Progenitor cell of endocrine pancreas (in vitro differentiated cells): ENCODE measurements at regions not wholly inside any gene's neighbourhood (a gene's known extent, or its start where the extent isn't known, plus 50 kb on each side); places are given as distances from the start of the nearest gene placed in this dataset.

ENCODE experiments used
- DNase-seq: peaks from one replicate; pipeline ENCODE4 v3.0.0; 2021; ENCODE audit warnings: low spot score; ENCODE audit not compliant: unreplicated experiment
- H3K27ac Mint-ChIP-seq: 2 replicates; pipeline ENCODE4 v1.8.0; 2021; ENCODE audit warnings: mild to moderate bottlenecking, moderate library complexity, mixed read lengths
- H3K27me3 Mint-ChIP-seq: 2 replicates; pipeline ENCODE4 v1.8.0; 2021; ENCODE audit warnings: mixed read lengths
- H3K36me3 Mint-ChIP-seq: 2 replicates; pipeline ENCODE4 v1.8.0; 2022; ENCODE audit warnings: mixed read lengths; ENCODE audit not compliant: insufficient read depth
- H3K4me1 Mint-ChIP-seq: 2 replicates; pipeline ENCODE4 v1.8.0; 2021; ENCODE audit warnings: low read depth, mixed read lengths
- H3K4me3 Mint-ChIP-seq: 2 replicates; pipeline ENCODE4 v1.8.0; 2021; ENCODE audit warnings: low read depth, mild to moderate bottlenecking, moderate library complexity, mixed read lengths
- H3K9me3 Mint-ChIP-seq: 2 replicates; pipeline ENCODE4 v1.8.0; 2021; ENCODE audit warnings: low read depth, mixed read lengths
- TF ChIP-seq, protein P1 (sequence below): fragments of 200-600 bp; sonication (generic); IDR thresholded peaks from one replicate; pipeline ENCODE4 v1.5.0; 2021; ENCODE audit warnings: antibody characterized with exemption, mild to moderate bottlenecking; ENCODE audit not compliant: unreplicated experiment

DNA sequence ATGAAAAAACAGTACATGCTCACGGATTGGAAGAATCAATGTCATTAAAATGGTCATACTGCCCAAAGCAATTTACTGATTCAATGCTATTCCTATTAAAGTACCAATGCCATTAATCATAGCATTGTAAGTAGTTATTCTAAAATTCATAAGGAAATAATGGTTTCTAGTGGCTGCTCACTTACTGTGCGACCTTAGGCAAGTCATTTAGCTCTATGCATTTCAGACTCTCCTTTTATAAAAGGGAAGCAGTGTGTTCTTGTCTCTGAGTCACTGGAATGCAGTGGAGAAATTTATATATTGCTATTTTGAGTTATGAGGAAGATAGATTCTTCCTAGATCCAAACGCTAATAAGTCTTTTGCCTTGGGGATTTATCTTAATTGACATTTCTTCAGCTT, 174.8 kb downstream of the KCNA4 start:
- H3K9me3 Mint-ChIP-seq, result no peaks in the 10 kb centered on the region
- H3K36me3 Mint-ChIP-seq, result no peaks in the 10 kb centered on the region
- H3K4me1 Mint-ChIP-seq, result no peaks in the 10 kb centered on the region
- no peaks in the 10 kb centered on the region for H3K27me3 Mint-ChIP-seq
- TF ChIP-seq, protein P1, sequence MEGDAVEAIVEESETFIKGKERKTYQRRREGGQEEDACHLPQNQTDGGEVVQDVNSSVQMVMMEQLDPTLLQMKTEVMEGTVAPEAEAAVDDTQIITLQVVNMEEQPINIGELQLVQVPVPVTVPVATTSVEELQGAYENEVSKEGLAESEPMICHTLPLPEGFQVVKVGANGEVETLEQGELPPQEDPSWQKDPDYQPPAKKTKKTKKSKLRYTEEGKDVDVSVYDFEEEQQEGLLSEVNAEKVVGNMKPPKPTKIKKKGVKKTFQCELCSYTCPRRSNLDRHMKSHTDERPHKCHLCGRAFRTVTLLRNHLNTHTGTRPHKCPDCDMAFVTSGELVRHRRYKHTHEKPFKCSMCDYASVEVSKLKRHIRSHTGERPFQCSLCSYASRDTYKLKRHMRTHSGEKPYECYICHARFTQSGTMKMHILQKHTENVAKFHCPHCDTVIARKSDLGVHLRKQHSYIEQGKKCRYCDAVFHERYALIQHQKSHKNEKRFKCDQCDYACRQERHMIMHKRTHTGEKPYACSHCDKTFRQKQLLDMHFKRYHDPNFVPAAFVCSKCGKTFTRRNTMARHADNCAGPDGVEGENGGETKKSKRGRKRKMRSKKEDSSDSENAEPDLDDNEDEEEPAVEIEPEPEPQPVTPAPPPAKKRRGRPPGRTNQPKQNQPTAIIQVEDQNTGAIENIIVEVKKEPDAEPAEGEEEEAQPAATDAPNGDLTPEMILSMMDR, result no peak
- no peak overlapping the region for H3K4me3 Mint-ChIP-seq
- no peak for DNase-seq
- no peak overlapping the region for H3K27ac Mint-ChIP-seq

DNA sequence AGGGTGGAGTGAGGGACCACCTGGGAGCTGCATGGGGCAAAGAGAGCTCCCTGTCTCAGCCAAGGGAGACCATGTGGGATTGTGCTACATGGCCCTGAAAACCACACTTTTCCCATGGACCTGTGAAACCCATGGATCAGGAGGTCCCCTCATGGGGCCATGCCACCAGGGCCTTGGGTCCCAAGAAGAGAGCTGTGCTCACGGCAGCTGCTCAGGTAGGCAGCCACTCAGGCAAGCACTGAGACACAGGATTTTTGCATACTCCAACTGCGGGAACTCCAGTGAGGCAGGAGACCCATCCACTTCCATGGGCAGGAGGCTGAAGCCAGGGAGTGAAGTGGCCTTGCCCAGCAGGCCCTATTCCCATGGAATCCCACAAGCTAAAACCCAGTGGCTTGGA, 190.0 kb downstream of the KCNA4 start:
- TF ChIP-seq, protein P1, result no peak
- DNase-seq, result no peak
- Mint-ChIP-seq H3K4me3 (no peak overlapping the region), H3K4me1 (peaks cover 14% of the 10 kb centered on the region), H3K27me3 (no peaks in the 10 kb centered on the region), H3K36me3 (no peaks in the 10 kb centered on the region), H3K9me3 (peaks cover 5% of the 10 kb centered on the region), H3K27ac (no peak overlapping the region)

DNA sequence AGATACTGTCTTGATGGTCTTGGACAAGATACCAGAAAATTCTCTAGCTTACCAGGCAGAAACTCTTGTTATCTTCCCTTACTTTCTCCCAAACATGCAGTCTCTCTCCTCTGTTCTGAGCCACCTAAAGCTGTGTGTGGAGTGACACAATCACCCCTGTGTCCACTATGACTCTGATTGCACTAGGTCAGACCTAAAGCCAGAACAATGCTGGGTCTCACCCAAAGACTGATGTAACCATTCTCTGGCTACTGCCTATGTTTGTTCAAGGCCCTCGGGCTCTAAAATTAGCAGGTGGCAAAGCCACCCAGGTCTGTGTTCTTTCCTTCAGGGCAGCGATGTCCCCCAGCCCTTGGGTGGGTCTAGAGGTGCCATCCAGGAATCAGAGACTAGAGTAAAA, 200.5 kb downstream of the KCNA4 start:
- Mint-ChIP-seq H3K4me3 (no peak overlapping the region), H3K27me3 (no peaks in the 10 kb centered on the region), H3K27ac (no peak overlapping the region), H3K36me3 (no peaks in the 10 kb centered on the region), H3K9me3 (peaks cover 11% of the 10 kb centered on the region), H3K4me1 (no peaks in the 10 kb centered on the region)
- DNase-seq, result no peak
- TF ChIP-seq, protein P1, result no peak

DNA sequence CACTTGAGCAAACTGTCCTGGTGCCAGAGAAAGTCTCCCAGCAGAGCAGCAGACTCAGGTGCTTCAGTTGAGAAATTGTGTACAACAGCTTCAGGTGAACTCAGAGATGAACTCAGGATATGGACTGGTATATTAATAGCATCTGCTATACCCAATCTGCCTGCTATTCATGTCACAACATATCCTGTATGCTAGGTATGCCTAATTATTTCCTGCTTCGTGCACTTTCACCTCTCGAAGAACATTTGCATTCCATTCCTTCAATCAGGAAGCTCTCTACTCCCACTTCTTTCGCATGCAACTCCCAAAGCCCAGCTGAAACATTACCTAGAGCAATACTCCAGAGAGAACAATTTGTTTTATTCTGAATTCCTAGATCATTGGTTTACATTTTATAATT, 207.7 kb downstream of the KCNA4 start:
- H3K27me3 Mint-ChIP-seq, result no peaks in the 10 kb centered on the region
- H3K4me1 Mint-ChIP-seq, result no peaks in the 10 kb centered on the region
- TF ChIP-seq, protein P1, result no peak
- H3K36me3 Mint-ChIP-seq, result no peaks in the 10 kb centered on the region
- no peak for DNase-seq
- no peak overlapping the region for H3K4me3 Mint-ChIP-seq
- H3K27ac Mint-ChIP-seq, result no peak overlapping the region
- no peaks in the 10 kb centered on the region for H3K9me3 Mint-ChIP-seq

DNA sequence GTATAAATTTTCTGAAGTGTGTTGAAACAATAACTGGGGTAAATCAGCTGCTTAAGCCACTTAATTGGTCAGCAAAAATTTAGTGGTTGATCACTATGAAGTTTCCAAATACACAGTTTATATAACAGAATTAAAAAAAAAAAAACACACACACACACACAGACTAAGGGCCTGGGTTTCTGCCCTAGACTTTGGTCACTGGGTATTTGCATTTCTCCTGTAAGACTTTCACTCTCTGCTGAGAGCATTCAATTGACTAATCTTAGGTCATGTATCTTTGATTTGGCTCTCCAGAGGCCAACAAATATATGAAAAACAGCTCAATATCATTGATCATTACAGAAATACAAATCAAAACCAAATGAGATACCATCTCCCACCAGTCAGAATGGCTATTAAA, 214.3 kb downstream of the KCNA4 start:
- no peak for DNase-seq
- TF ChIP-seq, protein P1, result no peak
- H3K27ac Mint-ChIP-seq, result no peak overlapping the region
- H3K27me3 Mint-ChIP-seq, result no peaks in the 10 kb centered on the region
- peaks cover 3% of the 10 kb centered on the region for H3K9me3 Mint-ChIP-seq
- no peaks in the 10 kb centered on the region for H3K36me3 Mint-ChIP-seq
- H3K4me1 Mint-ChIP-seq, result peaks cover 4% of the 10 kb centered on the region
- H3K4me3 Mint-ChIP-seq, result no peak overlapping the region
